ENCODE measurements at regions not wholly inside any gene's neighbourhood (a gene's known extent, or its start where the extent isn't known, plus 50 kb on each side); places are given as distances from the start of the nearest gene placed in this dataset.

- Histone ChIP-seq H4K20me1 (replicated peaks in 1 of 2; ENCODE audit: control insufficient read depth in 1 of 2, insufficient read depth in 2 of 2, low read length in 2 of 2) (no peaks in the 10 kb centered on the region), H3K27ac (ENCODE audit: low read depth, low read length) (no peak overlapping the region), H3K56ac (replicated peaks; ENCODE audit: insufficient read length, low read depth, low read length) (no peak overlapping the region), H2BK5ac (ENCODE audit: low read depth, low read length) (no peak overlapping the region), H3K79me2 (ENCODE audit: control insufficient read depth in 1 of 2, insufficient read depth in 2 of 2, low read length in 2 of 2) (no peaks in the 10 kb centered on the region), H3K4me1 (replicated peaks in 1 of 4; ENCODE audit: control insufficient read depth in 3 of 4, insufficient read depth in 4 of 4, low read length in 3 of 4) (peaks cover 0 to 5% (median 3%) of the 10 kb centered on the region in 4 experiments; a peak in 4 of 7 replicates), H3K79me1 (ENCODE audit: low read depth, low read length) (no peaks in the 10 kb centered on the region), H3K4ac (replicated peaks; ENCODE audit: insufficient read length, low read depth, low read length) (no peak overlapping the region), H3K4me3 (ENCODE audit: extremely low read depth in 1 of 4, insufficient read depth in 2 of 4, low read depth in 3 of 4, low read length in 4 of 4) (no peak overlapping the region), H3K14ac (ENCODE audit: insufficient read length) (no peak overlapping the region), H2BK20ac (ENCODE audit: low read length) (no peak overlapping the region), H4K91ac (replicated peaks; ENCODE audit: insufficient read length, low read length) (no peak overlapping the region), H4K5ac (ENCODE audit: insufficient read length, low read depth, low read length) (no peak overlapping the region), H3K27me3 (replicated peaks in 1 of 4; ENCODE audit: control insufficient read depth in 3 of 4, extremely low read depth in 1 of 4, insufficient read depth in 3 of 4, low read length in 3 of 4) (no peaks in the 10 kb centered on the region), H2BK12ac (ENCODE audit: low read depth, low read length) (no peak overlapping the region), H2AFZ (ENCODE audit: low read length) (no peak overlapping the region), H3K36me3 (ENCODE audit: control insufficient read depth in 2 of 4, insufficient read depth in 4 of 4, low read length in 3 of 4) (no peaks in the 10 kb centered on the region), H2AK5ac (ENCODE audit: low read depth, low read length) (no peak overlapping the region), H3K9ac (replicated peaks in 1 of 4; ENCODE audit: extremely low read depth in 1 of 4, low read depth in 3 of 4, low read length in 3 of 4) (no peak overlapping the region), H3K23me2 (ENCODE audit: low read depth, low read length) (no peaks in the 10 kb centered on the region), H2BK15ac (ENCODE audit: low read length) (no peak overlapping the region), H4K8ac (ENCODE audit: extremely low read depth, insufficient read depth, low read length) (no peak overlapping the region), H3K18ac (ENCODE audit: extremely low read depth, low read length) (no peak overlapping the region), H2BK120ac (replicated peaks; ENCODE audit: low read depth, low read length) (no peak overlapping the region), H3K23ac (ENCODE audit: insufficient read length) (no peak overlapping the region), H3K9me3 (ENCODE audit: insufficient read depth in 2 of 2, low read depth in 1 of 2, low read length in 1 of 2) (no peaks in the 10 kb centered on the region), H3K4me2 (ENCODE audit: insufficient read depth in 1 of 2, low read depth in 2 of 2, low read length in 2 of 2) (no peak overlapping the region)
- CTCF ChIA-PET (ENCODE audit: partially characterized antibody) = interaction anchor here (0.7 to 2.2 kb wide), 2 partner anchors 17 to 63 kb away, joined by 4 to 9 read pairs; no protein-coding TSS in a partner anchor
- POLR2A ChIA-PET (ENCODE audit: partially characterized antibody) = no interaction called here
- DNase-seq (ENCODE audit: low read depth in 1 of 2, low spot score in 2 of 2) (no peak), FAIRE-seq (no peak)
- TF ChIP-seq EZH2 (IDR thresholded peaks at IDR 0.05; ENCODE audit: low read depth, low read length, severe bottlenecking) (no peak), POU5F1 (IDR thresholded peaks at IDR 0.05; ENCODE audit: low read depth, low read length) (no peak), CBX8 (IDR thresholded peaks at IDR 0.05; ENCODE audit: borderline replicate concordance, low read depth, low read length) (no peak), BCL11A (IDR thresholded peaks at IDR 0.05; ENCODE audit: low read depth in 2 of 2, low read length in 2 of 2) (no peak)
- WGBS, 2 experiments (ENCODE audit: extremely low coverage in 1 of 2, insufficient coverage in 1 of 2, insufficient read length in 1 of 2, insufficient replicate concordance in 2 of 2, low coverage in 1 of 2, low lambda C conversion rate in 2 of 2, missing lambda C conversion rate in 1 of 2) = 90% methylated on average over 4 of the region's 4 CpGs; no CpG with 5 or more reads in 1 of the 2 experiments
These were observed 328.0 kb downstream of the TSN start for GRCh38 chr2:122083256-122084048.
